ENCODE measurements at regions not wholly inside any gene's neighbourhood (a gene's known extent, or its start where the extent isn't known, plus 50 kb on each side); places are given as distances from the start of the nearest gene placed in this dataset.

DNA sequence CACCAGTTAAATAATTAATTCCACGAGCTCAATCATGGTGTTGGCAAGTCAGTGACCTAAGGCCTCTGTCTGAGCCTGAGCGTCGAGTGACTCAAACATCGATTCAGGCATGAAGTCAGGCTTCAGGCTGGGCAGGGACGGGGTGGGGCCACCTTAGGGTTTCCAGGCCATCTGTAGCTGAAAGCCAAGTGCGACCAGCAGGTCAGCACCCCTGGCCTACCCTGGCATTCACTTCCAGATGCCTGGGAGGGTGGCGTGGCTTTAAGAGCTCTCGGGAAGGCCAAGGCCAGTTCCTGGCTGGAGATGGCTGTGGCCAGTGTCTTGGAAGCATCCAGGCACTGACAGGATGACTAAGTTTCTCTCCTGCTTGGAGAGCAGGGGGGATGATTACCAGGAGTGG, 113.4 kb downstream of the DACT2 start:
- no peak for TF ChIP-seq ZNF274 (IDR thresholded peaks at IDR 0.05; ENCODE audit: borderline replicate concordance, low read depth, low read length)
- no peak for TF ChIP-seq FOXK2 (conservative IDR thresholded peaks at IDR 0.05 in 1 of 2, IDR thresholded peaks at IDR 0.05 in 1 of 2; ENCODE audit: low read depth in 2 of 2)
- no peak for TF ChIP-seq CTCF (IDR thresholded peaks at IDR 0.05 in 2 of 3, conservative IDR thresholded peaks at IDR 0.05 in 1 of 3; ENCODE audit: insufficient read depth in 2 of 3, low read depth in 1 of 3, low read length in 3 of 3)
- TF ChIP-seq HMG20A (CRISPR knock-in tag; conservative IDR thresholded peaks at IDR 0.05) = no peak
- TF ChIP-seq DLX4 (CRISPR knock-in tag; IDR thresholded peaks at IDR 0.05) = no peak
- no peak for TF ChIP-seq POLR2A (conservative IDR thresholded peaks at IDR 0.05)
- TF ChIP-seq MAFK (IDR thresholded peaks at IDR 0.05; ENCODE audit: low read length) = no peak
- no peak for TF ChIP-seq CBX2 (IDR thresholded peaks at IDR 0.05; ENCODE audit: insufficient read depth, low read length, poor library complexity, severe bottlenecking)
- no peak for TF ChIP-seq GABPA (tag; conservative IDR thresholded peaks at IDR 0.05; ENCODE audit: low read depth)
- no peak for TF ChIP-seq CBX5 (IDR thresholded peaks at IDR 0.05; ENCODE audit: borderline replicate concordance, low read depth)
- no peak for TF ChIP-seq HDAC2 (IDR thresholded peaks at IDR 0.05)
- TF ChIP-seq KHSRP (IDR thresholded peaks at IDR 0.05) = no peak
